Ishikawa (cell line): ENCODE measurements at regions not wholly inside any gene's neighbourhood (a gene's known extent, or its start where the extent isn't known, plus 50 kb on each side); places are given as distances from the start of the nearest gene placed in this dataset.

Source experiments
- CEBPB ChIP-seq: IDR thresholded peaks from 2 replicates; pipeline ENCODE4 v1.6.1; 2012
- CREB1 ChIP-seq: IDR thresholded peaks from 2 replicates; pipeline ENCODE4 v1.6.1; 2012; ENCODE audit warnings: low read depth
- EP300 ChIP-seq: IDR thresholded peaks from 2 replicates; pipeline ENCODE4 v1.6.1; 2012; ENCODE audit warnings: borderline replicate concordance
- FOXM1 ChIP-seq: IDR thresholded peaks from 2 replicates; pipeline ENCODE4 v1.6.1; 2012; ENCODE audit warnings: low read depth, borderline replicate concordance
- MAX ChIP-seq: IDR thresholded peaks from 2 replicates; pipeline ENCODE4 v1.6.1; 2012
- NFIC ChIP-seq: IDR thresholded peaks from 2 replicates; pipeline ENCODE4 v1.6.1; 2012
- RAD21 ChIP-seq: IDR thresholded peaks from 2 replicates; pipeline ENCODE4 v1.6.1; 2012; ENCODE audit warnings: low read depth
- TAF1 ChIP-seq: IDR thresholded peaks from 2 replicates; pipeline ENCODE4 v1.6.1; 2012; ENCODE audit warnings: low read depth, mild to moderate bottlenecking
- TEAD4 ChIP-seq: IDR thresholded peaks from 2 replicates; pipeline ENCODE4 v1.6.1; 2012
- YY1 ChIP-seq: IDR thresholded peaks from 2 replicates; pipeline ENCODE4 v1.6.1; 2012; ENCODE audit warnings: low read depth
- TF ChIP-seq, protein P1 (sequence below): IDR thresholded peaks from 2 replicates; pipeline ENCODE4 v1.6.1; 2012; ENCODE audit warnings: low read depth, mild to moderate bottlenecking
- TF ChIP-seq, protein P2 (sequence below): IDR thresholded peaks from 2 replicates; pipeline ENCODE4 v1.6.1; 2012

DNA sequence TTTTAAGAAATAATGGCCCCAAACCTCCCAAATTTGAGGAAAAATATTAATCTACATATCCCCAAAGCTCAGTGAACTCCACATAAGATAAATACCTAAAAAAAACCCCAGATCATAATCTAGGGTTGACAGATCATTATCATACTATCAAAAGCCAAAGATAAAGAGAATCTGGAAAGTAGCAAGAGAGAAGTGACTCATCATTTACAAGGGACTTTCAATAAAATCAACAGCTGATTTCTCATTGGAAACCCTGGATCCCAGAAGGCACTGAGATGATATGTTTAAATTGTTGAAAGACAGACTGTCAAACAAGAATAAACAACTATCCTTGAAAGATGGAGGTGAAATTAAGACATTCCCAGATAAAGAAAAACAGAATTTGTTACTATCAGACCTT is 199.3 kb downstream of the KCNRG start:
- TF ChIP-seq EP300 (no peak), CEBPB (no peak), YY1 (no peak), RAD21 (no peak), TAF1 (no peak), CREB1 (no peak), MAX (no peak), FOXM1 (no peak), NFIC (no peak), TEAD4 (no peak)
- TF ChIP-seq, protein P1, sequence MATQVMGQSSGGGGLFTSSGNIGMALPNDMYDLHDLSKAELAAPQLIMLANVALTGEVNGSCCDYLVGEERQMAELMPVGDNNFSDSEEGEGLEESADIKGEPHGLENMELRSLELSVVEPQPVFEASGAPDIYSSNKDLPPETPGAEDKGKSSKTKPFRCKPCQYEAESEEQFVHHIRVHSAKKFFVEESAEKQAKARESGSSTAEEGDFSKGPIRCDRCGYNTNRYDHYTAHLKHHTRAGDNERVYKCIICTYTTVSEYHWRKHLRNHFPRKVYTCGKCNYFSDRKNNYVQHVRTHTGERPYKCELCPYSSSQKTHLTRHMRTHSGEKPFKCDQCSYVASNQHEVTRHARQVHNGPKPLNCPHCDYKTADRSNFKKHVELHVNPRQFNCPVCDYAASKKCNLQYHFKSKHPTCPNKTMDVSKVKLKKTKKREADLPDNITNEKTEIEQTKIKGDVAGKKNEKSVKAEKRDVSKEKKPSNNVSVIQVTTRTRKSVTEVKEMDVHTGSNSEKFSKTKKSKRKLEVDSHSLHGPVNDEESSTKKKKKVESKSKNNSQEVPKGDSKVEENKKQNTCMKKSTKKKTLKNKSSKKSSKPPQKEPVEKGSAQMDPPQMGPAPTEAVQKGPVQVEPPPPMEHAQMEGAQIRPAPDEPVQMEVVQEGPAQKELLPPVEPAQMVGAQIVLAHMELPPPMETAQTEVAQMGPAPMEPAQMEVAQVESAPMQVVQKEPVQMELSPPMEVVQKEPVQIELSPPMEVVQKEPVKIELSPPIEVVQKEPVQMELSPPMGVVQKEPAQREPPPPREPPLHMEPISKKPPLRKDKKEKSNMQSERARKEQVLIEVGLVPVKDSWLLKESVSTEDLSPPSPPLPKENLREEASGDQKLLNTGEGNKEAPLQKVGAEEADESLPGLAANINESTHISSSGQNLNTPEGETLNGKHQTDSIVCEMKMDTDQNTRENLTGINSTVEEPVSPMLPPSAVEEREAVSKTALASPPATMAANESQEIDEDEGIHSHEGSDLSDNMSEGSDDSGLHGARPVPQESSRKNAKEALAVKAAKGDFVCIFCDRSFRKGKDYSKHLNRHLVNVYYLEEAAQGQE, result no peak
- TF ChIP-seq, protein P2, sequence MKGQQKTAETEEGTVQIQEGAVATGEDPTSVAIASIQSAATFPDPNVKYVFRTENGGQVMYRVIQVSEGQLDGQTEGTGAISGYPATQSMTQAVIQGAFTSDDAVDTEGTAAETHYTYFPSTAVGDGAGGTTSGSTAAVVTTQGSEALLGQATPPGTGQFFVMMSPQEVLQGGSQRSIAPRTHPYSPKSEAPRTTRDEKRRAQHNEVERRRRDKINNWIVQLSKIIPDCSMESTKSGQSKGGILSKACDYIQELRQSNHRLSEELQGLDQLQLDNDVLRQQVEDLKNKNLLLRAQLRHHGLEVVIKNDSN, result no peak
